Ovary (tissue), 7 donors: ENCODE measurements at regions not wholly inside any gene's neighbourhood (a gene's known extent, or its start where the extent isn't known, plus 50 kb on each side); places are given as distances from the start of the nearest gene placed in this dataset.

Source experiments
- DNase-seq, 5 donors: peaks; one replicate each; pipeline ENCODE4 v3.0.0-alpha.2; 2019 to 2020
- H3K27ac ChIP-seq, 2 donors: fragments of 200-600 bp; one replicate each; pipeline versions ENCODE4 v1.5.1 to v1.8.0; 2019 to 2022
- H3K27me3 ChIP-seq: fragments of 200-600 bp; one replicate; pipeline ENCODE4 v1.8.0; 2022
- H3K36me3 ChIP-seq: fragments of 200-600 bp; sonication (generic); one replicate; pipeline ENCODE4 v1.5.1; 2019
- H3K4me1 ChIP-seq: one replicate; pipeline ENCODE4 v1.8.1; 2013; ENCODE audit warnings: mild to moderate bottlenecking, moderate library complexity; ENCODE audit not compliant: insufficient read depth
- H3K4me3 ChIP-seq: fragments of 200-600 bp; sonication (generic); one replicate; pipeline ENCODE4 v1.5.1; 2017
- H3K9me3 ChIP-seq, 2 donors: fragments of 200-600 bp in 1 of 2; sonication (generic) in 1 of 2; one replicate each; pipeline versions ENCODE4 v1.5.1 to v1.8.1; 2013 to 2019; ENCODE audit warnings: mild to moderate bottlenecking in 1 of 2, moderate library complexity in 1 of 2
- EP300 ChIP-seq: sonication (generic); formaldehyde crosslinking; IDR thresholded peaks from one replicate; pipeline ENCODE4 v1.6.1; 2017; ENCODE audit warnings: antibody characterized with exemption
- POLR2A ChIP-seq: fragments of 450-650 bp; IDR thresholded peaks from one replicate; pipeline ENCODE4 v1.6.1; 2017; ENCODE audit warnings: antibody characterized with exemption, mild to moderate bottlenecking, moderate library complexity
- WGBS, 3 donors: extraction: QIAGEN DNeasy Blood & Tissue Kit in 1 of 3; methylation state at CpG; one replicate each; pipeline versions ENCODE4 v1.1.5 to v1.1.7; 2013 to 2017; 5-methylcytosine and 5-hydroxymethylcytosine counted together
- intact Hi-C, 4 donors: fragments of 100-400 bp; cut with DNase I; formaldehyde crosslinking; loops; one replicate each; pipeline versions ENCODE4 v1.11.0 to v1.15.1; 2022 to 2023
- TF ChIP-seq, protein P1 (sequence below), 3 donors: fragments of 450-650 bp in 2 of 3; fragments of 200-600 bp in 1 of 3; IDR thresholded peaks; one replicate each; pipeline versions ENCODE4 v1.5.1 to v1.8.0; 2016 to 2022; ENCODE audit warnings: antibody characterized with exemption in 3 of 3, mild to moderate bottlenecking in 1 of 3
- donor health status: DM: no; HTN: no; CAD: no; lungs with moderate emphysema.
- donor health status: DM: no; HTN: no; CAD: no.
- donor health status: Bipolar disorder and iron deficiency.
- donor health status: DM: no; HTN: no; CAD: no.
- donor health status: DM: yes; HTN: yes; CAD: no.

DNA sequence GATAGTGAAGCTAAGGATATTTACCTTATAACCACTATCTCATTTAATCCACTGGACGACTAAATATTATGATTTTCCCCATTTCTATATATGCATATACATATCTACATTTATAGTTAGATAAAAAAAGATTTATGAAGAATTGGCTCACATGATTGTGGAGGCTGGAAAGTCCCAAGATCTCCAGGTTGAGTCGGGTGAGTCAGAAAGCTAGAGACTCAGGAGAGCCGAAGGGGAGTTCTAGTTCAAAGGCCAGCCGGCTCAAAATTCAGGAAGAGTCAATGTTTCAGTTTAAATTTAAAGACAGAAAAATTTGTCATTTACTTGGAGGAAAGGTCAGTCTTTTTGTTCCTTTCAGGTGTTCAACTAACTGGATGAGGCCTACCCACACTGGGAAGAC, 158.2 kb upstream of the CPEB2 start:
- H3K4me1 ChIP-seq: no peaks in the 10 kb centered on the region
- no peak overlapping the region for H3K4me3 ChIP-seq
- intact Hi-C loops: no loop called here
- TF ChIP-seq POLR2A (no peak), EP300 (no peak)
- TF ChIP-seq, protein P1, sequence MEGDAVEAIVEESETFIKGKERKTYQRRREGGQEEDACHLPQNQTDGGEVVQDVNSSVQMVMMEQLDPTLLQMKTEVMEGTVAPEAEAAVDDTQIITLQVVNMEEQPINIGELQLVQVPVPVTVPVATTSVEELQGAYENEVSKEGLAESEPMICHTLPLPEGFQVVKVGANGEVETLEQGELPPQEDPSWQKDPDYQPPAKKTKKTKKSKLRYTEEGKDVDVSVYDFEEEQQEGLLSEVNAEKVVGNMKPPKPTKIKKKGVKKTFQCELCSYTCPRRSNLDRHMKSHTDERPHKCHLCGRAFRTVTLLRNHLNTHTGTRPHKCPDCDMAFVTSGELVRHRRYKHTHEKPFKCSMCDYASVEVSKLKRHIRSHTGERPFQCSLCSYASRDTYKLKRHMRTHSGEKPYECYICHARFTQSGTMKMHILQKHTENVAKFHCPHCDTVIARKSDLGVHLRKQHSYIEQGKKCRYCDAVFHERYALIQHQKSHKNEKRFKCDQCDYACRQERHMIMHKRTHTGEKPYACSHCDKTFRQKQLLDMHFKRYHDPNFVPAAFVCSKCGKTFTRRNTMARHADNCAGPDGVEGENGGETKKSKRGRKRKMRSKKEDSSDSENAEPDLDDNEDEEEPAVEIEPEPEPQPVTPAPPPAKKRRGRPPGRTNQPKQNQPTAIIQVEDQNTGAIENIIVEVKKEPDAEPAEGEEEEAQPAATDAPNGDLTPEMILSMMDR (IDR thresholded peaks at IDR 0.05): no peak
- H3K27me3 ChIP-seq: no peaks in the 10 kb centered on the region
- H3K27ac ChIP-seq: no peak overlapping the region
- H3K36me3 ChIP-seq: no peaks in the 10 kb centered on the region
- WGBS, 3 donors: 84% methylated on average over 4 of the region's 4 CpGs
- no peak for DNase-seq
- H3K9me3 ChIP-seq: no peaks in the 10 kb centered on the region

DNA sequence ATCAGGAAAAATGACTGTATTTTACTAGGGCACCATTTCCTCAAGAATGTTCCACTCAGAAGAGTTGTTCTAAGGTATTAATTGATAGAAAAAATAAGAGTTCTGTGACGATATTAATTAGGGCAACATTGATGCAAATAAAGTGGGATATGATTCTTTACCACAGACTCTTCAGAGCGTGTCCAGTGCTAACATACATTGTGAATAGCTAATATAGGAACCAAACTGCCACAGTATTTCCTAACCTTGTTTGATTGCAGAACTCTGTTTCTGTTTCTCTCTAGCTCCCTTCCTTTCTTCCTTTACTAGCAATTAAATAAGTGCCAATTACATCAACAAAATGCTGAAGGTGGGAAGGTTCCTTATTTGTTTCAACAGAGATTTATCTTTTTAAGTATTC, 154.1 kb upstream of the CPEB2 start:
- Histone ChIP-seq H3K4me1 (no peaks in the 10 kb centered on the region), H3K27ac (no peak overlapping the region), H3K9me3 (no peaks in the 10 kb centered on the region), H3K36me3 (no peaks in the 10 kb centered on the region), H3K27me3 (no peaks in the 10 kb centered on the region), H3K4me3 (no peak overlapping the region)
- TF ChIP-seq POLR2A (no peak), EP300 (no peak)
- TF ChIP-seq, protein P1 (IDR thresholded peaks at IDR 0.05): no peak
- intact Hi-C loops: no loop called here
- WGBS, 3 donors: 73 to 81% (median 77%) methylated on average over 2 of the region's 2 CpGs
- no peak for DNase-seq

DNA sequence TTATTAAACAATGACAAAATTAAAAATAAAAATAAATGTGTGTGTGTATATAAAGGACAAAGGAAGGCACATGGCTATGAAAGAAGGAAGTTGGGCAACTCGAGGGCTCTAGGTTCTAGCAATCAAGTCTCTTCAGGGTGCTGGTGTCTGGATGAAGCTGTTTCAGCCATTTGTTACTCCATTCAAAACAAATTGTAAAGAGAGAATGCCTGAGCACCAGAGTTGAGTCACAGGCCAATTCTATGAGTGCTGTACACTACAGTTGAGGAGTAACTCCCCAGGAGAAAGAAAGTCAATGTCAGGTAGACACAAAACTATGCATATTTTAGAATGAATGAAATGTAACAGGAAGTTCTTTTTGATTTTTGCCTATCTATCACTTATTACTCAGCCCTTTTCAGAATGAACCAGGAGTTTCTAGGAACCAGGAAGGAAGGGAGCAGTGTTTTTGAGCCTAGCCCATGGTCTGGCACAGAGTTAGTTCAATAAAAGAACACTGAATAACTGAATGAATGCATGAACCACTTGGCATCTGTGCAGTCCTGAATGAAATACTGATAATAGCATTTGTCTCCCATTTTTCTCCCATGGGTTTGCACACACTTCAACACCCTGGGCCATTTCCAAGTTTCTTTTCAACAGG, 151.7 kb upstream of the CPEB2 start:
- no peak overlapping the region for H3K4me3 ChIP-seq
- no peak for DNase-seq
- no peak overlapping the region for H3K27ac ChIP-seq
- TF ChIP-seq, protein P1 (IDR thresholded peaks at IDR 0.05): no peak
- no peak for TF ChIP-seq POLR2A
- no peak for TF ChIP-seq EP300
- no peaks in the 10 kb centered on the region for H3K36me3 ChIP-seq
- H3K27me3 ChIP-seq: no peaks in the 10 kb centered on the region
- intact Hi-C loops: no loop called here
- H3K9me3 ChIP-seq: no peaks in the 10 kb centered on the region
- 41 to 43% (median 41%) methylated on average over 1 of the region's 1 CpG for WGBS, 3 donors
- H3K4me1 ChIP-seq: no peaks in the 10 kb centered on the region

DNA sequence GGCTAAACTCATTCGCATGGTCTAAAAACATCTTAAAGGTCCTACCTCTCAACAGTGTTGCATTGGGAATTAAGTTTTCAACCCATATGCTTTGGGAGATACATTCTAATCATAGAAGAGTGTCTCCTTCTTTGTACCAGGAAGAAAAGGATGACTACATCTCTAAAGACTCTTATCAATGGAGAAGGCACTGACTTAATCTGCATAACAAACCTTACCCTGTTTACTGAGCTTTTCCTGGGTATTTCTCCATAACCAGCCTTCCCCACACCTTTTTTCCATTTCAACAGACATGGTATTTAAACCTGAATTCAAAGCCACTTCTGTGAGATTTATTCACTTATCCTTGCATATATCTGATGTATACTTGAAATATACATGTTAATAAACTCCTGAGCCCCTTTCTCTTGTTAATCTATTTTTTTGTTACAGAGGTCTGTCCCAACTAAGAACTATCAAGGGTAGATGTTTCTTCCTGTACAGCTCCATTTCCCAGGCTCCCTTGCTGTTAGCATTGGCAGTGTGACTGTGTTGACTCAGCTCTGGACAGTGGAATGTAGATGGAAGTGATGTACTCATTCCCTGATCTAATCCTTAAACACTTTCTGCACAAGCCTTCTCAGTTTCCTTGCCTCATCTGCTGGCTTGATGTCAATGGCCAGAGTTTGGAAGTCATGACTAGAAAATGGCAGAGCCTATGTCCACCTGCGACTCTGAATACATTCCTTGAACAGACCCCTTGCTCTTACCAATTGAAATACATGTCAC, 148.9 kb upstream of the CPEB2 start:
- TF ChIP-seq, protein P1 (IDR thresholded peaks at IDR 0.05): no peak
- no peak for TF ChIP-seq POLR2A
- no peak for TF ChIP-seq EP300
- H3K4me1 ChIP-seq: no peaks in the 10 kb centered on the region
- 86 to 95% (median 92%) methylated on average over 2 of the region's 2 CpGs for WGBS, 3 donors
- H3K36me3 ChIP-seq: no peaks in the 10 kb centered on the region
- no peak overlapping the region for H3K4me3 ChIP-seq
- H3K27ac ChIP-seq: no peak overlapping the region
- intact Hi-C loops: no loop called here
- H3K9me3 ChIP-seq: no peaks in the 10 kb centered on the region
- DNase-seq: no peak
- no peaks in the 10 kb centered on the region for H3K27me3 ChIP-seq
